GM12892 (cell line): ENCODE measurements at regions not wholly inside any gene's neighbourhood (a gene's known extent, or its start where the extent isn't known, plus 50 kb on each side); places are given as distances from the start of the nearest gene placed in this dataset.

Experiments used
- POLR2AphosphoS5 ChIP-seq: IDR thresholded peaks from 2 replicates; pipeline ENCODE4 v1.6.1; 2011; ENCODE audit warnings: low read depth, low read length, control low read depth
- TAF1 ChIP-seq: IDR thresholded peaks from 2 replicates; pipeline ENCODE4 v1.6.1; 2011; ENCODE audit warnings: low read depth, mild to moderate bottlenecking, control low read depth, low read length, borderline replicate concordance

DNA sequence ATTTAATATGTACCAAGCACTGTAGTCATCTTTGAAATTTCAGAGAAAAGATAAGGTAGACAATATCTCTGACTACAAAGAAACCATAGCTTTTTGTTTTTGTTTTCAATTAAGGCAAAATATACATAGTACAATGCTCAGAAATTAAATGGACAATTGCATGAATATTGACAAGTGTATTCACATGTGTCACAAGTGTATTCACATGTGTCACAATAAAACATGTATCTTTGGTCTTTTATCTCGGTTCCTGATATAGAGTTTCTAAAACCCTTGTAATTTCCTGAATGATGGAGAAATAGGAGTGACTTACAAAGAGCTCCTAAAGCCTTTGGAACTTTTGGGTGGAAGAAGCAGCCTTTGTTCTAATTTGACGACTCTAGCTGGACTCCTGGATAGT is 756.4 kb downstream of the EPHA4 start:
- TF ChIP-seq TAF1: no peak
- TF ChIP-seq POLR2AphosphoS5: no peak
